ENCODE measurements at regions not wholly inside any gene's neighbourhood (a gene's known extent, or its start where the extent isn't known, plus 50 kb on each side); places are given as distances from the start of the nearest gene placed in this dataset.

DNA sequence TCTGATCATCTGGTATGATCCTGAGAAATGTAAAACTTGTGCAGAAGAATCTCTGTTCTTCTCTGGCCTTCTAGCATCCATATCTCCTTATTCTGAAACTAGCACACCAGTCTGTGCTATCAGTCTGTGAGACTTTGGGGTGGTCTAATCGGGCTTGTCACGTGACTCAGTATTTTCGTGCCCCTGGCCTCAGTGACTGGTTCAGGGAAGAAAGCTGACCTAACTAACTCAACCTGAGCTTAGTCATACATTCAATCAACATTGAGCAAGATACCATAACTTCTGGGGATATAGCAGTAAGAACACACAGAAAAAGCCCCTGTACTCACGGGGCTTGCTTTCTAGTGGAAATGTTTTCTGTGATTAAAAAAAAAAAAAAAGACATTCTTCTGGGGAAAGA, 109.3 kb downstream of the DKK1 start:
- Histone ChIP-seq H2BK15ac (ENCODE audit: low read depth, low read length) (no peak overlapping the region), H3K36me3 (ENCODE audit: control insufficient read depth, insufficient read depth, low read length) (no peaks in the 10 kb centered on the region), H2AK9ac (replicated peaks; ENCODE audit: low read depth, low read length, poor library complexity) (no peak overlapping the region), H3K9me1 (ENCODE audit: insufficient read depth, low read length) (no peaks in the 10 kb centered on the region), H3K56ac (ENCODE audit: extremely low read depth, insufficient read depth, low read length) (no peak overlapping the region), H3K14ac (replicated peaks; ENCODE audit: low read depth, low read length) (no peak overlapping the region), H3K4me2 (ENCODE audit: low read depth, low read length) (no peak overlapping the region), H2BK20ac (ENCODE audit: low read depth, low read length) (no peak overlapping the region), H4K5ac (ENCODE audit: low read depth, low read length) (no peak overlapping the region), H2AFZ (replicated peaks; ENCODE audit: low read length, poor library complexity) (no peak overlapping the region), H3K9ac (ENCODE audit: low read depth, low read length) (no peak overlapping the region), H2AK5ac (ENCODE audit: low read depth, low read length) (no peak overlapping the region), H3K4me3 (ENCODE audit: insufficient read depth, low read depth, low read length) (no peak overlapping the region), H2BK5ac (ENCODE audit: low read depth, low read length, poor library complexity, severe bottlenecking) (no peak overlapping the region), H3K4me1 (ENCODE audit: control insufficient read depth, insufficient read depth, low read length) (peaks cover 6% of the 10 kb centered on the region), H3K18ac (ENCODE audit: low read depth, low read length) (peak overlapping the region; percentile 46; the same call in 1 of the 2 replicates), H3K27me3 (ENCODE audit: control insufficient read depth, insufficient read depth, low read length) (no peaks in the 10 kb centered on the region), H3K9me3 (ENCODE audit: control insufficient read depth, insufficient read depth, low read length) (no peaks in the 10 kb centered on the region), H4K8ac (ENCODE audit: low read depth in 2 of 2, low read length in 2 of 2) (no peak overlapping the region), H3K79me1 (ENCODE audit: low read depth in 1 of 2, low read length in 2 of 2) (no peaks in the 10 kb centered on the region), H4K20me1 (ENCODE audit: insufficient read depth, low read length) (no peaks in the 10 kb centered on the region), H3K4ac (ENCODE audit: low read depth, low read length) (no peak overlapping the region), H3K23ac (ENCODE audit: low read depth, low read length) (no peak overlapping the region), H3K27ac (ENCODE audit: insufficient read depth, low read length) (no peak overlapping the region), H4K91ac (ENCODE audit: insufficient read depth, low read depth, low read length) (no peak overlapping the region), H2BK120ac (ENCODE audit: low read depth, low read length) (no peak overlapping the region)
- no TSS peak for BruUV-seq (replicated peaks)
- WGBS, 2 experiments (ENCODE audit: extremely low coverage in 2 of 2, insufficient read length in 1 of 2), result no CpG with 5 or more reads among the region's 4 CpGs
- intact Hi-C loops (cut with micrococcal nuclease), result no loop called here
- TF ChIP-seq RCOR1 (IDR thresholded peaks at IDR 0.05; ENCODE audit: insufficient replicate concordance, low read length), result no peak
- TF ChIP-seq BHLHE40 (IDR thresholded peaks at IDR 0.05; ENCODE audit: low read depth, low read length), result no peak
- TF ChIP-seq NFE2L2 (IDR thresholded peaks at IDR 0.05; ENCODE audit: low read depth, low read length), result no peak
- peak; percentile 44; the same call in 1 of the 2 replicates for TF ChIP-seq CEBPB (IDR thresholded peaks at IDR 0.05; ENCODE audit: low read depth, low read length)
- ChIA-PET CTCF (interaction anchor here (0.6 kb wide), 1 partner anchor 38 kb away, joined by 3 read pairs; no protein-coding TSS in a partner anchor), POLR2A (ENCODE audit: unreplicated experiment) (no interaction called here)
- DNase-seq (peak; percentile 48), ATAC-seq (ENCODE audit: low read depth) (peak; percentile 21; the same call in 1 of the 2 replicates)
- in situ Hi-C loops (cut with MboI; ENCODE audit: low sequenced_read_pairs), result no loop called here
- dilution Hi-C loops (cut with HindIII; ENCODE audit: low sequenced_read_pairs, unreplicated experiment), result no loop called here

Measured in IMR-90 (cell line).